ENCODE measurements at regions not wholly inside any gene's neighbourhood (a gene's known extent, or its start where the extent isn't known, plus 50 kb on each side); places are given as distances from the start of the nearest gene placed in this dataset.

DNA sequence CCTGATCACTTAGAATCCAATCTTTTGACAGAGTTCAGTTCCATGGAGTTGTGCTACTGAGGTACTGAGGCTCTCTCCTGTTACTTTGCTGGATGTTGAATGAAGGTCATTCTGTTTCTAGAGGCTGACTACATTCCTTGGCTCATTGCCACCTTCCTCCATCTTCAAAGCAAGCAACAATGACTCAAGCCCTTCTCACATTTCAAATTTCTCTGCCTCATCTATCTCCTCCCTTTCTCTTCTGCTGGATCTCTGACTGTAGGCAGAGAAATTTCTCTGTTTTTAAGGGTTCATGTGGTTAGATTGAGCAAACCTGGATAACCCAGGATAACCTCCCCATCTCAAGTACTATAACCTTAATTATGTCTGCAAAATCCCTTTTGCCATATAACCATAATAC is 775.4 kb downstream of the STPG2 start:
- intact Hi-C loops (cut with DNase I): no loop called here
- peaks cover 0 to 23% (median 0%) of the 10 kb centered on the region in 12 donors for H3K9me3 ChIP-seq

GRCh38 chr4:97370568-97370967 is 772.7 kb downstream of the STPG2 start:
- TF ChIP-seq POLR2A (IDR thresholded peaks at IDR 0.05): no peak
- TF ChIP-seq, protein P1, sequence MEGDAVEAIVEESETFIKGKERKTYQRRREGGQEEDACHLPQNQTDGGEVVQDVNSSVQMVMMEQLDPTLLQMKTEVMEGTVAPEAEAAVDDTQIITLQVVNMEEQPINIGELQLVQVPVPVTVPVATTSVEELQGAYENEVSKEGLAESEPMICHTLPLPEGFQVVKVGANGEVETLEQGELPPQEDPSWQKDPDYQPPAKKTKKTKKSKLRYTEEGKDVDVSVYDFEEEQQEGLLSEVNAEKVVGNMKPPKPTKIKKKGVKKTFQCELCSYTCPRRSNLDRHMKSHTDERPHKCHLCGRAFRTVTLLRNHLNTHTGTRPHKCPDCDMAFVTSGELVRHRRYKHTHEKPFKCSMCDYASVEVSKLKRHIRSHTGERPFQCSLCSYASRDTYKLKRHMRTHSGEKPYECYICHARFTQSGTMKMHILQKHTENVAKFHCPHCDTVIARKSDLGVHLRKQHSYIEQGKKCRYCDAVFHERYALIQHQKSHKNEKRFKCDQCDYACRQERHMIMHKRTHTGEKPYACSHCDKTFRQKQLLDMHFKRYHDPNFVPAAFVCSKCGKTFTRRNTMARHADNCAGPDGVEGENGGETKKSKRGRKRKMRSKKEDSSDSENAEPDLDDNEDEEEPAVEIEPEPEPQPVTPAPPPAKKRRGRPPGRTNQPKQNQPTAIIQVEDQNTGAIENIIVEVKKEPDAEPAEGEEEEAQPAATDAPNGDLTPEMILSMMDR (IDR thresholded peaks at IDR 0.05): no peak
- 32 to 54% (median 40%) methylated on average over 3 of the region's 3 CpGs for WGBS, 4 donors
- H3K27me3 ChIP-seq: no peaks in the 10 kb centered on the region
- ATAC-seq (no peak), DNase-seq (no peak)
- H3K9me3 ChIP-seq: peaks cover 0 to 14% (median 0%) of the 10 kb centered on the region in 12 donors
- intact Hi-C loops (cut with DNase I): no loop called here
- H3K27ac ChIP-seq: no peak overlapping the region
- H3K4me3 ChIP-seq: no peak overlapping the region
- H3K4me1 ChIP-seq: no peaks in the 10 kb centered on the region
- no peaks in the 10 kb centered on the region for H3K36me3 ChIP-seq

More for the DNA sequence above, 775.4 kb downstream of the STPG2 start:
- ATAC-seq (no peak), DNase-seq (no peak)
- Histone ChIP-seq H3K36me3 (no peaks in the 10 kb centered on the region), H3K27me3 (no peaks in the 10 kb centered on the region), H3K4me1 (no peaks in the 10 kb centered on the region), H3K27ac (no peak overlapping the region), H3K4me3 (no peak overlapping the region)
- TF ChIP-seq, protein P1 (IDR thresholded peaks at IDR 0.05): no peak
- no peak for TF ChIP-seq POLR2A (IDR thresholded peaks at IDR 0.05)

DNA sequence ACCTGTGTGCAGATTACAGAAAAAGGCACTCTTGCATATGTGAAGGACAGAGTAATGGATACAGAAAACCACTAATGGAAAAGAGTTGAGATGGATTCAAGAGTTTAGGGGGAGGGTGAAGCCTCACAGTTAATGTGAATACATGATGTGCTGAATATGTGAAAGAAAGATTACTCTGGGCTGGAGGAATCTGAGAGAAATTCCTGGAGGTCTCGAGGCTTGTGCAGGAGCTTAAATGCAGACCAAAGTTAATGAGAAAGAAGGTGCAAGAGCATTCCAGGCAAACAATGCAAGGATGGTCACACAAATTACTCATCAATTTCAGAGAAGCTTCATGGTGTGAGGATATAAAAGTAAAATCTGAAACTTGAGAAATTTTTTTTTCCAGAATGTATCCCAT is 768.8 kb downstream of the STPG2 start:
- TF ChIP-seq, protein P1 (IDR thresholded peaks at IDR 0.05): no peak
- no peak for TF ChIP-seq POLR2A (IDR thresholded peaks at IDR 0.05)
- intact Hi-C loops (cut with DNase I): no loop called here
- DNase-seq (no peak), ATAC-seq (no peak)
- Histone ChIP-seq H3K36me3 (no peaks in the 10 kb centered on the region), H3K4me3 (no peak overlapping the region), H3K27me3 (no peaks in the 10 kb centered on the region), H3K27ac (no peak overlapping the region), H3K4me1 (no peaks in the 10 kb centered on the region), H3K9me3 (peaks cover 0 to 4% (median 0%) of the 10 kb centered on the region in 12 donors)
- WGBS, 4 donors: 40 to 57% (median 51%) methylated on average over 1 of the region's 1 CpG

DNA sequence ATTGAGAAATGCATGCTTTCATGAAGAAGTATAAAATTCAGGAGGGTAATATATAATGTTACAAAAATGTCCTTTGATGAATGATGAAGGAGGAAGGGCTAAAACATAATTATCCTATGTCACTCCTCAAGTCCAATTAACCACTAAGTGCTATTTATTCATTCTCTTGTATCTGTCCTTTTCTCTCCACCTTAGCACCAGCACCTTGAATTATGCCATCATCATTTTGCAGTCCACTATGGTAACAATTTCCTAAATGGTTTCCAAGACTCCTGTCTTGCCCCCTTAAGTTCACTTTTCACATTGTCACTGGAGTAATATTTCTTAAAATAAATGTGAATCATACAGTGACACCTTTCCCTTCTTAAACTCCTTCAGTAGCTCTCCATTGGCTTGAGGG is 756.3 kb downstream of the STPG2 start:
- Histone ChIP-seq H3K27ac (no peak overlapping the region), H3K36me3 (no peaks in the 10 kb centered on the region), H3K4me1 (no peaks in the 10 kb centered on the region), H3K27me3 (no peaks in the 10 kb centered on the region), H3K4me3 (no peak overlapping the region), H3K9me3 (peaks cover 0 to 3% (median 0%) of the 10 kb centered on the region in 12 donors)
- DNase-seq (no peak), ATAC-seq (no peak)
- TF ChIP-seq, protein P1 (IDR thresholded peaks at IDR 0.05): no peak
- TF ChIP-seq POLR2A (IDR thresholded peaks at IDR 0.05): no peak
- intact Hi-C loops (cut with DNase I): no loop called here
